ENCODE measurements at regions not wholly inside any gene's neighbourhood (a gene's known extent, or its start where the extent isn't known, plus 50 kb on each side); places are given as distances from the start of the nearest gene placed in this dataset.
"Not testable (repeated sequence)": the region's sequence is repeated elsewhere in the genome, so short reads cannot be mapped to it uniquely, and the experiment has no call there.

DNA sequence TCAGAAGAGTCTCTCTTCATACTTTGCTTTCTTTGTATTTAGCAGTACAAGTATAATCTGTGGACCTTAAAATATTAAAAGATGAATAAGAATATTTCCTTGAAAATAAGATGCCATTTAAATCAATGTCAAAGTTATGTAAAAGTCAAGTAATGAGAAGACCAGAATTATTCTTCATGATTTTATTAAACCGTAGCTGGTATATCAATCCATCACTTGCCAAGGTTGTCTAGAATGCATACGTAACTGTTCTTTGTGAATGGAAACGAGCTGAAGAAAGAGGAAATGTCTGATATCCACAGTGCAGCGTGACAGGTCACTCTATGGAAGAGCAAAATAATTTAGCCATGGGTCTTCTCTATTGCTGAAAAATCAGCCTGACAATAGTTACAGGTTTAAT lies 488.7 kb upstream of the CCNG1 start:
- no peak overlapping the region for H3K4me3 ChIP-seq (ENCODE audit: low read depth, low read length)
- TF ChIP-seq, protein P1, sequence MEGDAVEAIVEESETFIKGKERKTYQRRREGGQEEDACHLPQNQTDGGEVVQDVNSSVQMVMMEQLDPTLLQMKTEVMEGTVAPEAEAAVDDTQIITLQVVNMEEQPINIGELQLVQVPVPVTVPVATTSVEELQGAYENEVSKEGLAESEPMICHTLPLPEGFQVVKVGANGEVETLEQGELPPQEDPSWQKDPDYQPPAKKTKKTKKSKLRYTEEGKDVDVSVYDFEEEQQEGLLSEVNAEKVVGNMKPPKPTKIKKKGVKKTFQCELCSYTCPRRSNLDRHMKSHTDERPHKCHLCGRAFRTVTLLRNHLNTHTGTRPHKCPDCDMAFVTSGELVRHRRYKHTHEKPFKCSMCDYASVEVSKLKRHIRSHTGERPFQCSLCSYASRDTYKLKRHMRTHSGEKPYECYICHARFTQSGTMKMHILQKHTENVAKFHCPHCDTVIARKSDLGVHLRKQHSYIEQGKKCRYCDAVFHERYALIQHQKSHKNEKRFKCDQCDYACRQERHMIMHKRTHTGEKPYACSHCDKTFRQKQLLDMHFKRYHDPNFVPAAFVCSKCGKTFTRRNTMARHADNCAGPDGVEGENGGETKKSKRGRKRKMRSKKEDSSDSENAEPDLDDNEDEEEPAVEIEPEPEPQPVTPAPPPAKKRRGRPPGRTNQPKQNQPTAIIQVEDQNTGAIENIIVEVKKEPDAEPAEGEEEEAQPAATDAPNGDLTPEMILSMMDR (IDR thresholded peaks at IDR 0.05; ENCODE audit: low read depth, low read length, missing control alignments): no peak
- DNase-seq (ENCODE audit: low read depth): no peak
- in situ Hi-C loops (cut with HindIII; ENCODE audit: low sequenced_read_pairs): no loop called here

GRCh38 chr5:162956570-162956969 lies 480.8 kb upstream of the CCNG1 start:
- DNase-seq (ENCODE audit: low read depth): no peak
- in situ Hi-C loops (cut with HindIII; ENCODE audit: low sequenced_read_pairs): no loop called here
- H3K4me3 ChIP-seq (ENCODE audit: low read depth, low read length): no peak overlapping the region
- TF ChIP-seq, protein P1 (IDR thresholded peaks at IDR 0.05; ENCODE audit: low read depth, low read length, missing control alignments): no peak

DNA sequence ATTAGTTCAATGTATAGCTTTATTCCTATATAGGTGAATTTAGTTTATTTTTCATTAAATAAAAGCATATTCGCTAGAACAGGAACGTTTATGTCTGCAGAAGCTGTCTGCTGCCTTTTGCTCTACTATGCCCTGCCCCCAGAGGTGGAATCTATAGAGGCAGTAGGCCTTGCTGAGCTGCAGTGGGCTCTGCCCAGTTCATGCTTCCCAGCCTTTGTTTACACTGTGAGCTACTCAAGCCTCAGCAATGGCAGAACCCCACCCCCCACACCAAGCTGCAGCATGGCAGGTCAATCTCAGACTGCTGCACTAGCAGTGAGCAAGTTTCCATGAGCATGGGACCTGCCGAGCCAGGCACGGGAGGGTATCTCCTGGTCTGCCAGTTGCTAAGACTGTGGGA lies 473.3 kb upstream of the CCNG1 start:
- H3K4me3 ChIP-seq (ENCODE audit: low read depth, low read length); DNase-seq (ENCODE audit: low read depth); in situ Hi-C loops (cut with HindIII; ENCODE audit: low sequenced_read_pairs): not testable (repeated sequence)

DNA sequence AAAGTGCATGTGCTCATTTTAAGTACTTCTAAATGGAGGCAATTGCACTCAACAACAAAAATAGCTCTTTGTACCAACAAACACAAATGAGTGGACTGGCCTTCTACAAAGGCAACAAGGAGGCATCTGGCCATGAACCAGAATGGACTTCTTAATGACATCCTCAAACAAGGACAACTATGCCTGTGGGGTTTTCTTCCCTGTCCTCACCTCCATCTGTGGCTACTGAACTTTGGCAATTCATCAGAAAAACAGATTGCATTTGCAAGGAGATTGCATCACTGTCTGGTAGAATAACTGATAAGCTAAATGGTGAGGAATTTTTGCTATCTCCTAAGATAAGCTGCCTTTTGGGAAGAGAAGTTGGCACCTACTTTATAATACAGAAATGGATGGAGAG lies 447.3 kb upstream of the CCNG1 start:
- DNase-seq (ENCODE audit: low read depth): no peak
- H3K4me3 ChIP-seq (ENCODE audit: low read depth, low read length): no peak overlapping the region
- in situ Hi-C loops (cut with HindIII; ENCODE audit: low sequenced_read_pairs): no loop called here
- TF ChIP-seq, protein P1 (IDR thresholded peaks at IDR 0.05; ENCODE audit: low read depth, low read length, missing control alignments): no peak

GRCh38 chr5:162990856-162991497 lies 446.4 kb upstream of the CCNG1 start:
- in situ Hi-C loops (cut with HindIII; ENCODE audit: low sequenced_read_pairs): no loop called here
- TF ChIP-seq, protein P1 (IDR thresholded peaks at IDR 0.05; ENCODE audit: low read depth, low read length, missing control alignments): no peak
- DNase-seq (ENCODE audit: low read depth): no peak
- no peak overlapping the region for H3K4me3 ChIP-seq (ENCODE audit: low read depth, low read length)

GRCh38 chr5:162995568-162995967 lies 441.8 kb upstream of the CCNG1 start:
- in situ Hi-C loops (cut with HindIII; ENCODE audit: low sequenced_read_pairs): no loop called here
- TF ChIP-seq, protein P1 (IDR thresholded peaks at IDR 0.05; ENCODE audit: low read depth, low read length, missing control alignments): no peak
- no peak overlapping the region for H3K4me3 ChIP-seq (ENCODE audit: low read depth, low read length)
- no peak for DNase-seq (ENCODE audit: low read depth)

- DNase-seq (ENCODE audit: low read depth): no peak
- TF ChIP-seq, protein P1 (IDR thresholded peaks at IDR 0.05; ENCODE audit: low read depth, low read length, missing control alignments): no peak
- in situ Hi-C loops (cut with HindIII; ENCODE audit: low sequenced_read_pairs): no loop called here
- no peak overlapping the region for H3K4me3 ChIP-seq (ENCODE audit: low read depth, low read length)
Measured at GRCh38 chr5:162996053-162996452, 441.3 kb upstream of the CCNG1 start.
